Testis (tissue), 2 donors: ENCODE measurements at regions not wholly inside any gene's neighbourhood (a gene's known extent, or its start where the extent isn't known, plus 50 kb on each side); places are given as distances from the start of the nearest gene placed in this dataset.

Experiments
- CTCF ChIP-seq, 3 experiments: fragments of 450-650 bp in 2 of 3; fragments of 200-600 bp in 1 of 3; sonication (generic) in 1 of 3; IDR thresholded peaks; one replicate each; pipeline ENCODE4 v1.5.1; 2016 to 2019; ENCODE audit warnings: antibody characterized with exemption in 3 of 3, mild to moderate bottlenecking in 2 of 3, moderate library complexity in 1 of 3
- POLR2A ChIP-seq: fragments of 450-650 bp; IDR thresholded peaks from one replicate; pipeline ENCODE4 v1.6.1; 2017; ENCODE audit warnings: antibody characterized with exemption, mild to moderate bottlenecking, moderate library complexity

- TF ChIP-seq CTCF (IDR thresholded peaks at IDR 0.05) (no peak), POLR2A (no peak)
Measured at GRCh38 chr4:125735102-125735501, 420.3 kb downstream of the FAT4 start.
